Body of pancreas (tissue), 4 donors: ENCODE measurements at regions not wholly inside any gene's neighbourhood (a gene's known extent, or its start where the extent isn't known, plus 50 kb on each side); places are given as distances from the start of the nearest gene placed in this dataset.

Experiments
- POLR2A ChIP-seq, 3 donors: fragments of 450-650 bp; IDR thresholded peaks; one replicate each; pipeline ENCODE4 v1.6.1; 2016; ENCODE audit warnings: antibody characterized with exemption in 3 of 3, mild to moderate bottlenecking in 2 of 3
- TF ChIP-seq, protein P1 (sequence below), 7 experiments: fragments of 450-650 bp in 4 of 7; fragments of 200-600 bp in 3 of 7; sonication (generic) in 3 of 7; IDR thresholded peaks; one replicate each; pipeline ENCODE4 v1.5.1; 2016 to 2019; ENCODE audit warnings: antibody characterized with exemption in 7 of 7

DNA sequence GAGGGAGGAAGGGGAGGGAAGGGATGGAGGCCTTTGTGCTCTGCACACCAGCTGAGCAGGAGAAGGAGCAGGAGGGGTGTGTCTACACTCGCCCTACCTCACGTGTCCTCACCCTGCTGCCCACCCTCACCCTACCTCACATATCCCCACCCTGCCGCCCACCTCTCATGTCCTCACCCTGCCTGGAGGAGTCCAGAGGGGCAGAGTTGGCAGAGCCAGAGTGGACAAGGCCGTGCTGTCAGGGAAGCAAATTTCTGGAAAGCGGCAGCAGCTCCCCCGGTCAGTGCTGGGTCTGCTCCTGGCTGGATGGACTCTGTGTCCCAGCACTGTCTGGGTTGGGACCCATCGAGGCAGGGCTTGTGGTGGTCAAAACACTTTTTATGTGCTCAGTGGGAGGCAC is 799.6 kb downstream of the BRD1 start:
- TF ChIP-seq, protein P1, sequence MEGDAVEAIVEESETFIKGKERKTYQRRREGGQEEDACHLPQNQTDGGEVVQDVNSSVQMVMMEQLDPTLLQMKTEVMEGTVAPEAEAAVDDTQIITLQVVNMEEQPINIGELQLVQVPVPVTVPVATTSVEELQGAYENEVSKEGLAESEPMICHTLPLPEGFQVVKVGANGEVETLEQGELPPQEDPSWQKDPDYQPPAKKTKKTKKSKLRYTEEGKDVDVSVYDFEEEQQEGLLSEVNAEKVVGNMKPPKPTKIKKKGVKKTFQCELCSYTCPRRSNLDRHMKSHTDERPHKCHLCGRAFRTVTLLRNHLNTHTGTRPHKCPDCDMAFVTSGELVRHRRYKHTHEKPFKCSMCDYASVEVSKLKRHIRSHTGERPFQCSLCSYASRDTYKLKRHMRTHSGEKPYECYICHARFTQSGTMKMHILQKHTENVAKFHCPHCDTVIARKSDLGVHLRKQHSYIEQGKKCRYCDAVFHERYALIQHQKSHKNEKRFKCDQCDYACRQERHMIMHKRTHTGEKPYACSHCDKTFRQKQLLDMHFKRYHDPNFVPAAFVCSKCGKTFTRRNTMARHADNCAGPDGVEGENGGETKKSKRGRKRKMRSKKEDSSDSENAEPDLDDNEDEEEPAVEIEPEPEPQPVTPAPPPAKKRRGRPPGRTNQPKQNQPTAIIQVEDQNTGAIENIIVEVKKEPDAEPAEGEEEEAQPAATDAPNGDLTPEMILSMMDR (IDR thresholded peaks at IDR 0.05) = no peak
- no peak for TF ChIP-seq POLR2A (IDR thresholded peaks at IDR 0.05)
